Prostate gland (tissue), 2 donors: ENCODE measurements at regions not wholly inside any gene's neighbourhood (a gene's known extent, or its start where the extent isn't known, plus 50 kb on each side); places are given as distances from the start of the nearest gene placed in this dataset.

Source experiments
- POLR2A ChIP-seq: fragments of 450-650 bp; IDR thresholded peaks from one replicate; pipeline ENCODE4 v1.6.1; 2016; ENCODE audit warnings: antibody characterized with exemption, mild to moderate bottlenecking
- TF ChIP-seq, protein P1 (sequence below), 4 experiments: fragments of 200-600 bp in 2 of 4; fragments of 450-650 bp in 2 of 4; sonication (generic) in 2 of 4; IDR thresholded peaks; 1 replicate in 3 of 4; 2 replicates in 1 of 4; pipeline ENCODE4 v1.5.1; 2016 to 2019; ENCODE audit warnings: antibody characterized with exemption in 4 of 4, mild to moderate bottlenecking in 2 of 4, moderate library complexity in 2 of 4

DNA sequence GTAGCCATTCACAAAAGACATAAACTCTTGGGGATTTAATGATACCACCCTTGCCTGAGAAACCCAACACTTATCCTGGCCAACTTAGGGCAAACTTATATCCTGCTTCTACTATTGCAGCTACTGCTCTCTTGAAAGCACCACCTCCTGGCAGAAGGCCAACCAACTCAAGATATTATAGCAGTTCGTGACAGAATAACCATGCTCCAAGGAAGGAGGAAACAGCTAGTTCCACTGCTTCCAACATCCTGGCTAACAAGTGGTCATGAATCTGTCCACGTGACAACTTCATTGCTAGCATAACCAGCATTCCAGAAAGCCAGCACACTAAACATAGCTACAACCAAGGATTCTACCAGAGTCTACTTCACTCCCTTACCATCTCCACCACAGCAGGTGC is 1037.5 kb downstream of the TBL1XR1 start:
- TF ChIP-seq, protein P1, sequence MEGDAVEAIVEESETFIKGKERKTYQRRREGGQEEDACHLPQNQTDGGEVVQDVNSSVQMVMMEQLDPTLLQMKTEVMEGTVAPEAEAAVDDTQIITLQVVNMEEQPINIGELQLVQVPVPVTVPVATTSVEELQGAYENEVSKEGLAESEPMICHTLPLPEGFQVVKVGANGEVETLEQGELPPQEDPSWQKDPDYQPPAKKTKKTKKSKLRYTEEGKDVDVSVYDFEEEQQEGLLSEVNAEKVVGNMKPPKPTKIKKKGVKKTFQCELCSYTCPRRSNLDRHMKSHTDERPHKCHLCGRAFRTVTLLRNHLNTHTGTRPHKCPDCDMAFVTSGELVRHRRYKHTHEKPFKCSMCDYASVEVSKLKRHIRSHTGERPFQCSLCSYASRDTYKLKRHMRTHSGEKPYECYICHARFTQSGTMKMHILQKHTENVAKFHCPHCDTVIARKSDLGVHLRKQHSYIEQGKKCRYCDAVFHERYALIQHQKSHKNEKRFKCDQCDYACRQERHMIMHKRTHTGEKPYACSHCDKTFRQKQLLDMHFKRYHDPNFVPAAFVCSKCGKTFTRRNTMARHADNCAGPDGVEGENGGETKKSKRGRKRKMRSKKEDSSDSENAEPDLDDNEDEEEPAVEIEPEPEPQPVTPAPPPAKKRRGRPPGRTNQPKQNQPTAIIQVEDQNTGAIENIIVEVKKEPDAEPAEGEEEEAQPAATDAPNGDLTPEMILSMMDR (IDR thresholded peaks at IDR 0.05), result no peak
- no peak for TF ChIP-seq POLR2A
